H7 (cell line): ENCODE measurements at regions not wholly inside any gene's neighbourhood (a gene's known extent, or its start where the extent isn't known, plus 50 kb on each side); places are given as distances from the start of the nearest gene placed in this dataset.

ENCODE experiments used
- DNase-seq: peaks from one replicate; pipeline ENCODE4 v3.0.0; 2012
- H3K27me3 ChIP-seq: 2 replicates; pipeline ENCODE4 v1.6.0; 2011; ENCODE audit warnings: mild to moderate bottlenecking, low read length; ENCODE audit not compliant: control insufficient read depth, insufficient read depth
- H3K36me3 ChIP-seq: replicated peaks from 2 replicates; pipeline ENCODE4 v1.5.1; 2011; ENCODE audit warnings: low read length; ENCODE audit not compliant: control insufficient read depth, insufficient read depth
- H3K4me3 ChIP-seq: 2 replicates; pipeline ENCODE4 v1.5.1; 2011; ENCODE audit warnings: low read depth, mild to moderate bottlenecking, control low read depth, low read length, moderate library complexity; ENCODE audit not compliant: insufficient read depth

DNA sequence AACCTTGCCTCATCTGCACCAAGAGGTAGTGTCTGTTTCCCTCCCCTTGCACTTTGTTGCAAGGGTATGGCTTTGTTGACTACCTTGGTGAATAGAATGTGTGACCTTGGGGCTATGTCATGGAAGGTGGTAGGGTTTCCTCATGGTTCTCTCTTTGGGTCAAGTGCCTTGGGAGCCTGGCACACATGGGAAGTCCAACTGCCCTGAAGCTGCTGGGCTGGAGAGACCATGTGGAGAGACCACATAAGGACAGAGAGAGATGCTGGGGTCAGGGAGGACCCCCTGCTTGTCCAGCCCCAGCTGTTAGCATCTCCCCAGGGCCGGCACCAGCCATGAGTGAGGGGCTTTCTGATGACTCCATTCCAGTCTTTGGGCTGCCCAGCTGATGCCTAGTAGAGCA is 95.5 kb upstream of the PAX1 start:
- Histone ChIP-seq H3K4me3 (no peak overlapping the region), H3K27me3 (no peaks in the 10 kb centered on the region), H3K36me3 (no peaks in the 10 kb centered on the region)
- DNase-seq: no peak

DNA sequence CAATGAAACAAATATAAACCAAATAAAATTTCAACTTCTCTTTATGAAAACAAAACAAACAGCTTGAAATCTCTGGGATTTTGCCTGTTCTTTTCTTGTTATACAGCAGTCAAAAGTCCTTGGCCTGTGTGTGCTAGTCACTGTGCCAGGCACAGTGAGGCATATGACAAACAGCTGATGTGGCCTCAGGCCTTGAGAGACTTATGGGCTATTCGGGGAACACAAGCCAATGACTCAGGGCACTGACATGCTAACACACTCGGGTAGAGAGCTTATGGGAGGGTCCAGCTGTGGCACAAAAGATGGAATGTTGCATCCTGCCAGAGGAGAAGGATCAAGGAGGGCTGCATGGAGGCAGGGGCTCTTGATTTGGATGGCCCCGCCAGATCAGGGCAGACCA is 95.4 kb upstream of the NKX2-2 start:
- Histone ChIP-seq H3K27me3 (no peaks in the 10 kb centered on the region), H3K4me3 (no peak overlapping the region), H3K36me3 (no peaks in the 10 kb centered on the region)
- DNase-seq: no peak

DNA sequence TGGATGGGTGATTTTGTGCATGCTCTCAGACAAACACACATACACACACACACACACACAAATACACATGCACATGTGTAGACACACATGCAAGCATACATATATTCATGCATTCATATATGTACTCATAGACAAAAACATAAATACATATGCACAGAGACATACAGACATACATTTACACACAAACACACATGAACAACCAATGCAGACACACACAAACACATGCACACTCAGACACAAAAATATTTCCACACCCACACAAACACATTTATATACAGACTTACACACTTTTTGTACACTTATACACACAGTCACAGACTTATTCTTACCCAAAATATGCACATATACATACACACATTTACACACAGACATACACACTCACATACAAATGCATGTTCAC is 94.9 kb upstream of the NKX2-2 start:
- Histone ChIP-seq H3K27me3 (no peaks in the 10 kb centered on the region), H3K36me3 (no peaks in the 10 kb centered on the region), H3K4me3 (no peak overlapping the region)
- DNase-seq: no peak

DNA sequence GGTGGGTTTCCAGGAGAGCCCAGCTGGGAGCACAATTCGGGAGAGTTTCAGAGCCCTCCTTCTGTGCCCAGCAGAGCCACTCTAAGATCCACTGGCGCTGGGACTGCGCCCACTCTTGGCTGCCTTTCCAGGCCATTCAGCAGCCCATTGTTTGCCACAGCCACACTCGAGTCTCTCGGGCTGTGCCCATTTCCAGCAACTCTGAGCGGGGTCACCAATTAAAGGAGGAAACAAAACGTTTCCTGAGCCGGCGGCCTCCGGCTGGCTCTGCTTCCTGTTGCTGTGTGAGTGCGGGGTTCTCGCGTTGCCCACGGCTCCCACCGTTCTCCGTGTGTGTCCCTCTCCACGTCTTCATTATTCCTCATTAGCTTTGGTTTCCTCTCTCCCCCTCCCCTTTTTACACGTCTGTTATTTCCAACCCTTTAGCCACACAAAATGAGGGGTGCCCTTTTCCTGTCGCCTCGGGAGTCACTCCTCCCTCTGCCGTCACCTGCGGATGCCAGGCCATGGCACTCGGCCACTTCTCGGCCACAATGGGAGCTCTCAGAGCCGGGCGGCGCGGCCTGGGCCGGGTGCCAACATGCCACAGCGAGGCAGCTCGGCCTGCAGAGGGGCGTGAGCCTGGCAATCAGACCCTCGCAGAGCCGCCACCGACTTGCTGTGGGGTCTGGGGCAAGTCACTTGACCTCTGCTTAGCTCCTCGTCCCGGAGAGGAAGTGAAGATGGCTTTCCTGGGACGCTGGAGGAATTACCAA is 94.3 kb upstream of the NKX2-2 start:
- Histone ChIP-seq H3K4me3 (no peak overlapping the region), H3K36me3 (no peaks in the 10 kb centered on the region), H3K27me3 (no peaks in the 10 kb centered on the region)
- peak; percentile 19 for DNase-seq

DNA sequence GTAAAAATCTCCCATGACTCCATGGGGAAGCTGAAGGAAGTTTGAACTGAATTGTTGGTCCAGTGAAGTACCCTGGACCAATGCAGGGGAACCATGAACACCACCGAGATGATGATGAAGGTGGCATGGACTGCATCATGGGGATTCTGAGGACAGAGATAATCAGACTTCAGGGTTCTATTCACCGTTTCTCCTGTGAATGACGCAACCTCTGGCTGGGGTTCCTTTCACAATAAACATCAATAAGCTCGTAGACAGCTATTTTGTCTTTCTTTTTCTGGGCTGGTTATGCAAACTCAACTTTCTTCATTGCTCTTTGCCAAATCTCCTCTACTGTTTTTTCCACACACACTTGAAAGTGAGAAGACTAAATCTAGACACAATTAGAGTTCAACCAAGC is 87.9 kb upstream of the NKX2-2 start:
- Histone ChIP-seq H3K36me3 (no peaks in the 10 kb centered on the region), H3K27me3 (no peaks in the 10 kb centered on the region), H3K4me3 (no peak overlapping the region)
- no peak for DNase-seq

DNA sequence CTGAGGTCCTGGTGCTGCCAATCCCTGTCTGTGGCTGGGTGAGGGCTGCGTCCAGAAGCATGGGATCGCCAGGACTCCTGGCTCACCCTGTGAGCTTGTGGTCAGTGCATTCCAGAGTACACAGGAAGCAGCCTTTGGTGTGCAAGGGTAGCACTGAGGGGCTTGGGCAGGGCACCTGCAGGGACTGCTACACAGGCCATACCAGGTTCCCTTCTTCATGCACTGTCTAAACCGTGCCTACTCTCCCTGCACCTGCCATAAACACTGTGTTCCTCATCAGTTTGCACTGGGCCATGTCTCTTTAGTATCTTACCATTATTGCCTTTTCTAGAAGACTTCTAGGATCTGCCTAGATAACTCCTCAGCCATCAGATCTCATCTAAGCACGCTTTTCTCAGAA is 72.8 kb upstream of the NKX2-2 start:
- H3K27me3 ChIP-seq: no peaks in the 10 kb centered on the region
- no peak for DNase-seq
- no peak overlapping the region for H3K4me3 ChIP-seq
- no peaks in the 10 kb centered on the region for H3K36me3 ChIP-seq

DNA sequence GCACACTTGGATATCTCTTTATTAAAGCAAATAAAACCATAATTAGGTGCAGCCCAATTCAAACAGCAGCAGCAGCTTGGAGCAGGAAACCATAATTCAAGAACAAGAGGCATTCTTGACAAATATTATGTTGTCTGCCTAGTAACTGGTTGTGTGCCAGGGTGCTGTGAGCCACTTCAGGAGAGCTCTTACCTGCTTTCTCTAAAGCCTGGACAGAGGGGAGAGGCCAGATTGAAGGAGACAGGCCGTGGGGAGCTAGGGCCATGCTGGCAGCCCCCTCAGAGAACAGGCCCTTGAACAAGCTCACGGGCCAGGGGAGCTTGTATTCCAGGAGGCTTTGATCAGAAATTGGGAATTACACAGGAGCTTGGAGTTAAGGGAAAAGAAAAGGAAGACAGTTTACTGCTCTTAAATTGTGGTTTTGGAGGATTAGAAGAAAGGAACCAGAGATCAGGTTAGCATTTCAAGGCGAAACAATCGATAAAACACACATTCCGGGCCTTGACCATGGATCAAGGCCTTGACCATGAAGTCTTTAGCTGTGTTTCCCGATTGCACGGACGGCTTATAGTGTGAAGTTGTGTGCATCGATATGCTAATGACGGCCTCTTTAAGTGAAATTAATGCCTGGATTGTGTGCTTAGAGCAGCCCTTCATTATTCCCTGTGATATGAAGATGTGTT is 69.8 kb upstream of the NKX2-2 start:
- Histone ChIP-seq H3K36me3 (no peaks in the 10 kb centered on the region), H3K4me3 (no peak overlapping the region), H3K27me3 (no peaks in the 10 kb centered on the region; the same call in 1 of the 2 replicates)
- DNase-seq: no peak

DNA sequence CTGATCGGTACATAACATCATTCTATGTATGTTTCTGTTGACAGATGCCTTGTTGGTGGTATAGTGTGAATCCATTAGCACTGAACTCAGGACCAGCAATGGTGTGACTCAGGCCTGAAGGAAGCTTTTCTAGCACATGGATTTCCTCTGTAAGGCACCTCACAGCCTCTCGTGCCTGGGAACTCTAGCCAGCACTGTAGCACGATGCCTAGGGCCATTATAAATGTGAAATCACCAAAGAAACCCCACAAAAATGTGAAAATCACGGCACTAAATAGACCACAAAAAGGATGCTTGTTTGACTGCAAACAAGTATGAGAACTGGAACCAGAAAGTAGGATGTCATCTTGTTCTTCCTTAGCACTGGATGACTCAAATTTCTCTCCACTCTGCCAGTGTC is 63.7 kb upstream of the NKX2-2 start:
- H3K36me3 ChIP-seq: no peaks in the 10 kb centered on the region
- H3K4me3 ChIP-seq: no peak overlapping the region
- no peaks in the 10 kb centered on the region; the same call in 1 of the 2 replicates for H3K27me3 ChIP-seq
- DNase-seq: no peak

DNA sequence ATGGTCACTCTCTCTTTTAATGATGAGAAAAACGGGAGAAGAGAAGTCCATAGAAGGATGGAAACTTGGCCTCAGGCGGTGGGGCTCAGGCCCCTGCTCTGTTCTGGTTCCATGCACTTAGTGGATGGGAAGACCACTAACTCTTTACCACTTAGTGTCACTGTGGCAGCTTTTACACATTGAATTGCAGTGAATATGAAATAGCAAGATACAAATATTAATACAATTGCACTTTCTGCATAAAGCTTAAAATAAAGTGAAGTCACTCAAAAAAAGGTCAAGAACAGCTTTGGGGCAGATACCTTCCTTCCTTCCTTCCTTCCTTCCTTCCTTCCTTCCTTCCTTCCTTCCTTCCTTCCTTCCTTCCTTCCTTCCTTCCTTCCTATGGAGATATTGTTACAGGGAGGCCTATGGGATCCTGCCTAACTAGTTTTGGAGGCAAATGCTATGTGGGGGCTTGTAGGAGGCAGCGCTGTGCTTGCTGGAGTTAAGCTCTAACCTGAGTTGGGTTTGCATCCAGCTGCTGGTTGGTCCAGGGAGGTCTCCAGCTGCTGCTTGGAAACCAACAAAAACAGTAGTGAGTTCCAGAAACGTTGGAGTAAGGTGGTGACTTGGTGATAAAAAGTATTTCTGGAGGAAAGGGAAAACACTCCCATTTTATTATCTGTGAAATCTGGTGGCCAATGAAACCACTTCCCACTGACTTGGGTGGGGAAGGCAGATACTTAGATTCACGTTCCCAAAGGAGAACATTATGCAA is 62.3 kb upstream of the NKX2-2 start:
- Histone ChIP-seq H3K36me3 (no peaks in the 10 kb centered on the region), H3K27me3 (no peaks in the 10 kb centered on the region; the same call in 1 of the 2 replicates), H3K4me3 (no peak overlapping the region)
- DNase-seq: no peak

DNA sequence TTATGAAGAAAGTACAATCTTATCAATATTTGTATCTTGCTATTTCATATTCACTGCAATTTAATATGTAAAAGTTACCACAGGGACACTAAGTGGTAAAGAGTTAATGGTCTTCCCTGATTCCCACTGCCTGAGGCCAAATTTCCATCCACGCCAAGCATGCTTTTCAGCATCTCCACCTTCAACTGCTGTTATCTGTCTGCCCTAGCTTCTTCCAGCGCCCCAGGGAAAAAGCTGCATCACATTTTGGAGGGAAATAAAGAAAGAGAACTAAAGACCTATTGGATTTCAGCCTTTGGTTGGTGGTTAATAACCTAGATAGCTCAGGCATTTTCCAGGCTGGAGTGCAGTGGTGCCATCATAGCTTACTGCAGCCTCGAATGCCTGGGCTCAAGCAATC is 61.3 kb upstream of the NKX2-2 start:
- Histone ChIP-seq H3K4me3 (no peak overlapping the region), H3K27me3 (no peaks in the 10 kb centered on the region), H3K36me3 (no peaks in the 10 kb centered on the region)
- DNase-seq: no peak

DNA sequence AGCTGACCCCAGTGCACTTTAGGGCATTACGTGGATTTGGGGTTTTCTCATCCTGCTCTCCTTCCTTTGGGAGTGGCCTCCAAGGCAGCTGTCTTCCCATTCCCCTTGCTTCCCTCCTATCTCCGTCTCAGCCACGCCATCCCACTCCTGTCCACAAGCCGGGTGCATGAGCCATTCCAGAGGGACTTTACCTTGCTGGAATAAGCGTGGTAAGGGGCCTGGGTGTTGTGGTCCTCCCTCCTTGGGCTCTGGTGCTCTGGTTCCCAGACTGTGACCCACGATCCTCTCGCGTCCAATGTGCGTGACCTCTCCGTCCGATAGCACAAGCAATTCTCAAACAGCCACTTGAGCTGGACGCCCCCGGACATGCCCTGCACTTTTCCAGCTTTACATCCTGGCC is 60.6 kb upstream of the NKX2-2 start:
- no peaks in the 10 kb centered on the region for H3K27me3 ChIP-seq
- no peak for DNase-seq
- no peak overlapping the region for H3K4me3 ChIP-seq

DNA sequence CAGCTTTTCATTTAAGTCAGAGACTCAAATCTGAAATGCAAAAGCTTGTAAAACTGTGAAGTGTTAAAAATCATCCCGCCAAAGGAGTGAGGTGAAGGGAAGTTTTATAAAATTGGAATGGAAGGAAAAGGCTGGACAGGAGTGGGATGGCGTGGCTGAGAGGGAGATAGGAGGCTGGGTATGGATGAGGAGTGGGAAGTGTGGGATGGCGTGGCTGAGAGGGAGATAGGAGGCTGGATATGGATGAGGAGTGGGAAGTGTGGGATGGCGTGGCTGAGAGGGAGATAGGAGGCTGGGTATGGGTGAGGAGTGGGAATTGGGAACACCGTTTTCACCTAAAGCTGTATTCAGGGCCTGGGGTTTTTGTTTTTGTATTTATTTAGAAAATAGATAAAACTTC is 59.4 kb upstream of the NKX2-2 start:
- Histone ChIP-seq H3K27me3 (no peaks in the 10 kb centered on the region), H3K4me3 (no peak overlapping the region), H3K36me3 (no peaks in the 10 kb centered on the region)
- DNase-seq: no peak

More for the DNA sequence above, 60.6 kb upstream of the NKX2-2 start:
- H3K36me3 ChIP-seq: no peaks in the 10 kb centered on the region

DNA sequence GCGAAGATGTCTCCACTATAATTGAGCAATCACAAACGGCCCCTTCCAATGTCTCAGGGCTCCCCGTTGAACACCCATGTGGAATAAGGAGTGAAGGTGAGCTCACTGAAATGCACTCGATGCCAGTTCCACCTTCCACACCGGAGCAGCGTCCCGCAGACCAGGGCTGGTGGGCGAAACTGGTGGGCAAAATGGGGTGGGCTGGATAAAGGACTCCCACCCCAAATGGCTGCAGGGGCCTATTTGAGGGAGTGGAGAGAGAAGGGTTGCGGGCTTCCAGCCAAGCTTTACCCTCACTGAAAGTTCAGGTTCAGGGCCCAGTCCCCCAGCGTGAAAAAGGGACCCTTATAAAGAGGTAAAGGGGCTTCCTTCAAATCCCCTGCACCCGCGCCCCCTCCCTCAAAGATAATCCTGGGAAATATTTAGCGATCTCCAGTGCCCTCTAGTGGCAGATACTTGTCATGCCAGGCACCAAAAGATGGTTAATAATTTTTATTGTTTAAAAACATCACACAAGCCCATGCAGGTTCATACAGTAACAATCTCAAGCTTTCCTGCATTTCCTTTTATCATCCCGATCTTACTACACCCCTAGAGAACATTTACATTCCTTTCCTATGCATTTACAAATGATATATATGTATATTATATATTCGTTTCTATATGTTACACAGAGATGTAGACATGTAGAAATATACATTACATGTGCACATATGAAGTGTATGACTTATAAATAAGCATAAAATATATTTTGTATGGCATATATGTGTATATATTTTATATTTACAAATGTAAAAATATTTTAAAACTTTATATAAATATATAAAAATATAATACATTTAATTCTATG is 58.2 kb upstream of the NKX2-2 start:
- Histone ChIP-seq H3K27me3 (no peaks in the 10 kb centered on the region), H3K36me3 (no peaks in the 10 kb centered on the region), H3K4me3 (no peak overlapping the region)
- DNase-seq: peak; percentile 60

DNA sequence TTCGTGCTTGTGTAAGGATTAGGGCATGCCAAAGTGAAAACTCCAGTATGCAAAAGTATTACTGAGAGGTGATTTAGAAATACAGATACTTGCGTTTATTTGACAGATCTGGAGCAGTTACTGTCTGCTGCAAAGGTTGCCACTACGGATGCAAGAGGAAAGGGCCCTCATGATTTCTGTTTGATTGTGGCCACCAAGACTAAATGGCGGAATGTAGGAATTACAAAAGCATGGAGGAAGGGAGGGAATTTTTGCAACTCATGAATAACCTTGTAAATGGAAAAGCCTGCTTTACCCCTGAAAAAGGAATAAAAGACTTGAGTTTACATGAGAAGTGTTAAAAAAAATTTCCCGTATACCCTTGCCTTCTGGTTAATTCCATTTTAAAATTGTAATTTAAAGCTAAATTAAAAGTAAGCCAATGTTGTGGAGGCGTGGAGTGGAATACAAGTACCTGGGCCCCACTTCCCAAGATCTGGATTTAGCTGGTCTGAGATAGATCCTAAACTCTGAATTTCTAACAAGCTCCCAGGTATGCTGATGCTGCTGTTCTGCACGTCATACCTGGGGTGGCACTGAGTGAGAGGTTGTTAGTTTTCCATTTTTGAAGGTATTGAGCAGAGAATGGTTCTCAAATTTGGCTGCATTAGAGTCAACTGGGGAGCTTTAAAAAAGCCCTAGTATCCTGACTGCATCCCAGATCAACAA is 56.6 kb upstream of the NKX2-2 start:
- H3K27me3 ChIP-seq: no peaks in the 10 kb centered on the region
- no peaks in the 10 kb centered on the region for H3K36me3 ChIP-seq
- H3K4me3 ChIP-seq: no peak overlapping the region
- peak; percentile 40 for DNase-seq
